ENCODE measurements at regions not wholly inside any gene's neighbourhood (a gene's known extent, or its start where the extent isn't known, plus 50 kb on each side); places are given as distances from the start of the nearest gene placed in this dataset.

DNA sequence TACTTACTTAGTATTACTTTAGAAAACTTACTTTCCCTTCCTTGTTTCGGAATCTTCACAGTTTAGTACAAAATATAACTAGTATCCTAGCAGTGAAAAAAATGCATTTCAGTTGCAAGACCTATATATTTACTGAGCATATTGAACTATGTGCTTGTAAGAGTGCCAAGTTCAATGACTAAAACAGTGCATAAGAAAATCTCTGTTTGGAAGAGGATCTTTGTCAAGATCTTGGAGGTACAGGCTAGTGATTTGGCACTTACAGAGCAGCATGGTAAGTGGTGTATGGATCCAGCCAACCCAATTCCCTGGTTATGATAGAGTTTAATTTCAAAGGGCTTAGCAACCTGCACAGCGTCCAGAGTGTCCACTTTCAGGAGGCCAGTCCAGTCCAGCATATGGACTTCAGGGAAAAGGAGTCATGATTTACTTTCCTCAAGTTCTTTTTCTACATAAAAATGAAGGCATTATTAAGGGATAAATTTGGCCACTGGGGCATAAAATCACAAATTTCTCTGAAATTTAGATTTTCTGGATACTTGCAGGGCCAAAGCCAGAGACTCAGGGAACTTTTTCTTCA, 625.8 kb upstream of the BCHE start:
- TF ChIP-seq POLR2A (IDR thresholded peaks at IDR 0.05) (no peak), POLR2AphosphoS5 (IDR thresholded peaks at IDR 0.05; ENCODE audit: insufficient read depth in 1 of 2, low read depth in 1 of 2) (no peak)
- TF ChIP-seq, protein P1, sequence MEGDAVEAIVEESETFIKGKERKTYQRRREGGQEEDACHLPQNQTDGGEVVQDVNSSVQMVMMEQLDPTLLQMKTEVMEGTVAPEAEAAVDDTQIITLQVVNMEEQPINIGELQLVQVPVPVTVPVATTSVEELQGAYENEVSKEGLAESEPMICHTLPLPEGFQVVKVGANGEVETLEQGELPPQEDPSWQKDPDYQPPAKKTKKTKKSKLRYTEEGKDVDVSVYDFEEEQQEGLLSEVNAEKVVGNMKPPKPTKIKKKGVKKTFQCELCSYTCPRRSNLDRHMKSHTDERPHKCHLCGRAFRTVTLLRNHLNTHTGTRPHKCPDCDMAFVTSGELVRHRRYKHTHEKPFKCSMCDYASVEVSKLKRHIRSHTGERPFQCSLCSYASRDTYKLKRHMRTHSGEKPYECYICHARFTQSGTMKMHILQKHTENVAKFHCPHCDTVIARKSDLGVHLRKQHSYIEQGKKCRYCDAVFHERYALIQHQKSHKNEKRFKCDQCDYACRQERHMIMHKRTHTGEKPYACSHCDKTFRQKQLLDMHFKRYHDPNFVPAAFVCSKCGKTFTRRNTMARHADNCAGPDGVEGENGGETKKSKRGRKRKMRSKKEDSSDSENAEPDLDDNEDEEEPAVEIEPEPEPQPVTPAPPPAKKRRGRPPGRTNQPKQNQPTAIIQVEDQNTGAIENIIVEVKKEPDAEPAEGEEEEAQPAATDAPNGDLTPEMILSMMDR (IDR thresholded peaks at IDR 0.05) = no peak

Measured in vagina (tissue), 2 donors.